ENCODE measurements at regions not wholly inside any gene's neighbourhood (a gene's known extent, or its start where the extent isn't known, plus 50 kb on each side); places are given as distances from the start of the nearest gene placed in this dataset.

- TF ChIP-seq RBM39 (IDR thresholded peaks at IDR 0.05; ENCODE audit: low read depth, low read length, poor library complexity, severe bottlenecking) (no peak), HNF1A (IDR thresholded peaks at IDR 0.05; ENCODE audit: low read depth) (no peak), HNF1A (CRISPR knock-in tag; IDR thresholded peaks at IDR 0.05; ENCODE audit: borderline replicate concordance) (no peak), POLR2A (IDR thresholded peaks at IDR 0.05; ENCODE audit: insufficient read depth in 1 of 2, low read depth in 2 of 2, low read length in 2 of 2) (no peak), EEA1 (CRISPR knock-in tag; IDR thresholded peaks at IDR 0.05; ENCODE audit: borderline replicate concordance) (no peak), MAFK (conservative IDR thresholded peaks at IDR 0.05 in 1 of 2, IDR thresholded peaks at IDR 0.05 in 1 of 2; ENCODE audit: low read length in 2 of 2) (no peak), ZNF704 (CRISPR knock-in tag; IDR thresholded peaks at IDR 0.05; ENCODE audit: borderline replicate concordance) (no peak), ELK4 (CRISPR knock-in tag; IDR thresholded peaks at IDR 0.05; ENCODE audit: borderline replicate concordance) (no peak), CTCF (CRISPR knock-in tag; IDR thresholded peaks at IDR 0.05) (no peak), HDAC2 (CRISPR knock-in tag; IDR thresholded peaks at IDR 0.05) (no peak), EZH2 (conservative IDR thresholded peaks at IDR 0.05; ENCODE audit: low read depth, low read length) (no peak), KDM5A (IDR thresholded peaks at IDR 0.05; ENCODE audit: borderline replicate concordance, low read length) (no peak), ZNF674 (CRISPR knock-in tag; IDR thresholded peaks at IDR 0.05; ENCODE audit: low read depth) (no peak), MYNN (CRISPR knock-in tag; IDR thresholded peaks at IDR 0.05; ENCODE audit: low read depth) (no peak), CHD2 (IDR thresholded peaks at IDR 0.05; ENCODE audit: low read depth, low read length) (no peak)
These were observed 301.8 kb downstream of the BRINP2 start for GRCh38 chr1:177472567-177472966.

Measured in HepG2 (cell line).